Gastrocnemius medialis (tissue), 4 donors: ENCODE measurements at regions not wholly inside any gene's neighbourhood (a gene's known extent, or its start where the extent isn't known, plus 50 kb on each side); places are given as distances from the start of the nearest gene placed in this dataset.

Experiments used
- CTCF ChIP-seq, 5 experiments: fragments of 450-650 bp in 3 of 5; fragments of 200-600 bp in 2 of 5; sonication (generic) in 2 of 5; IDR thresholded peaks in 4 of 5; conservative IDR thresholded peaks in 1 of 5; 1 replicate in 4 of 5; 2 replicates in 1 of 5; pipeline ENCODE4 v1.5.1; 2016 to 2019; ENCODE audit warnings: antibody characterized with exemption in 5 of 5, mild to moderate bottlenecking in 3 of 5, moderate library complexity in 3 of 5
- POLR2A ChIP-seq, 2 donors: fragments of 450-650 bp; IDR thresholded peaks; one replicate each; pipeline ENCODE4 v1.6.1; 2017; ENCODE audit warnings: antibody characterized with exemption in 2 of 2, mild to moderate bottlenecking in 2 of 2, moderate library complexity in 2 of 2

- TF ChIP-seq POLR2A (IDR thresholded peaks at IDR 0.05) (no peak), CTCF (IDR thresholded peaks at IDR 0.05 in 4 of 5, conservative IDR thresholded peaks at IDR 0.05 in 1 of 5) (no peak)
These were observed 208.2 kb upstream of the USP25 start for GRCh38 chr21:15521644-15522001.
